Left renal cortex interstitium (tissue), 4 donors: ENCODE measurements at regions not wholly inside any gene's neighbourhood (a gene's known extent, or its start where the extent isn't known, plus 50 kb on each side); places are given as distances from the start of the nearest gene placed in this dataset.
A peak's percentile ranks its signal among the peaks of the same experiment; 100 is the strongest.

Experiments used
- DNase-seq, 4 donors: peaks; one replicate each; pipeline ENCODE4 v3.0.0-alpha.2; 2013; ENCODE audit warnings: low read depth in 4 of 4, low spot score in 2 of 4, missing footprints in 1 of 4

- no peak for DNase-seq
Observed at GRCh38 chr10:111432588-111432987, 355.8 kb downstream of the ADRA2A start.

GRCh38 chr10:111435871-111436270, 359.0 kb downstream of the ADRA2A start:
- DNase-seq = no peak

DNA sequence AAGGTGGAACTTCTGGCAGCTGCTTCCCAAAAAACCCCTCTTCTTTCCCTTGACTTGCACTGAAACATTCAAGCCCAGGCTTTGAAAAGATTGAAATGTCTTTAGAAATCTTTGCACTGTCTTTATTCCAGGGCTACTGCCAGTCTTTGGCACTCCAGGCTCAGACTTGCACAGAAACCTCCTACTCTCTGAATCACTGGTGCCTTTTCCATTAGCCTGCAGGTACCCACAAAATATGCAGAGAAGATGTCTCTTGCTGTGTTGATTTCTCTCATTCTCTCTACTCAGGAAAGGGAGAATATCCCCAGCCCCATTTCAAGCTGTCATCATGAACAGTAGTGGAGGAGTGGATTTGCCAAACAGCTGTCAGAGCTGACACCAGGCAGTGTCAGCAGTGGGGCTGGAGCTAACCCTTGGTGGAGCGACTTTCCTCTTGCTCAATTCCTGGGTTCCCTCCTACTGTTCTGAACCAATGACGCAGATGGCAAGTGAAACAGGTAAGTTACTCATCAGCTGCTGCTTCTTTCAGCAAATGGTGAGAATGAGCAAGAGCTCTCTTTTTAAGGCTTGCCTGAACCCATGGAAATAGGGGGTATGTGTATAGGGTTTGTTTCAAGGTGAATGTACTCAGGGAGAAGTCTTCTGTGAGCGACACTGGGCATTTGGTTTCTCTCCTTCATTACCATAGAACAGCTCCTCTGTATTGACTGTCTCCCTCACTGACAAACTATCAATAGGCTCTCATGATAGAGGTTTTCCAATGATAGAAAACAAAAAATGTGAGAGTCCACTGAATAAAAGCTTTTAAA, 362.4 kb downstream of the ADRA2A start:
- no peak for DNase-seq

DNA sequence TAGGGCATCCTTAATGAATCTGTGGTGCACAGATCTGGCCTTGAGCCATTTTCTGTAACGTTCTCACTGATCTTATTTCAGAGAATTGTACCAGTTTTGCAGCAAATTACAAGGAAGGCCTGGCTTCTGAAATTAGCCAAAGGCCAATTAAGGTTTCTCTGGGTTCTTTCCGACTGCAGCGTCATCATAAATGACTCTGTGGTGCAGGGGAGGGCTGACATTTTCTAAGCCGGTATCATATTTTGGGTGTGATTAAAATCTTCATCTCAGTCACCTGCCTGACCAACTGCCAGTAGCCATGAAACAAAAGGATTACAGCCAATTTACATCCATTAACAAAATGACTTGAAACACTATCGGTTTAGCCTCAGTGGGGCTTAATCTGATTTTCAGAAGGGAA, 363.7 kb downstream of the ADRA2A start:
- no peak for DNase-seq

- no peak for DNase-seq
Observed at GRCh38 chr10:111445667-111446066, 368.8 kb downstream of the ADRA2A start.

- no peak for DNase-seq
Observed at GRCh38 chr10:111446966-111447365, 370.1 kb downstream of the ADRA2A start.

- no peak for DNase-seq
Observed at GRCh38 chr10:111452153-111452552, 375.3 kb downstream of the ADRA2A start.

DNA sequence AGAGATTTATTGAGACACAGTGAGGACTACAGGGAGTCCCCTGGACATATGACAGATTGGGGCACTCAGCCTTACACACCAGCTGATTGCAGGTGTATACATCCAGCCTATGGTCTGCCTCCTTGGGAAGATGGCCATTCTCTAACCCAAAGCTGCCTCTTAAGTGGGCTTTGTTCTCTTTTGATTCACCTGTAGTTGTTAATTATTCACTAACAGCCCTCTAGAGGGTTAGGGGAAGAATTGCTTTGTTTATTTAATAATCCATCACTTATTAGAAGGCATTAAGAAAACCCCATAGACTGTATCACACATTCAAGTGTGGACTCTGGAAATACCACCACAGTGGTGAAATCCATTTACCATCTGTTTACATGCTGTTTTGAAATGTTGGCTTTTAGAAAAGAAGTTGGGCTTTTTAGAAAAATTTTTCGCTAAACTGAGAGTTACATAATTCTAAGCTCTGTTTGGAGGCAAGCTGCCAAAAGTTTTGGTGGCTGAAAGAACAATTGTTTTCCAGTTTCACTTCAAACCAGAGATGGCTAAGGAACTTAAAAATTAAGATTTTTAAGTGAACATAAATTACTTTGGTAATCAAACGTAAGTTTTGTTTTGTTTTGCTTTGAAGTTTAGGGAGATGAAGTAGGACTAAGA, 379.1 kb downstream of the ADRA2A start:
- no peak for DNase-seq

DNA sequence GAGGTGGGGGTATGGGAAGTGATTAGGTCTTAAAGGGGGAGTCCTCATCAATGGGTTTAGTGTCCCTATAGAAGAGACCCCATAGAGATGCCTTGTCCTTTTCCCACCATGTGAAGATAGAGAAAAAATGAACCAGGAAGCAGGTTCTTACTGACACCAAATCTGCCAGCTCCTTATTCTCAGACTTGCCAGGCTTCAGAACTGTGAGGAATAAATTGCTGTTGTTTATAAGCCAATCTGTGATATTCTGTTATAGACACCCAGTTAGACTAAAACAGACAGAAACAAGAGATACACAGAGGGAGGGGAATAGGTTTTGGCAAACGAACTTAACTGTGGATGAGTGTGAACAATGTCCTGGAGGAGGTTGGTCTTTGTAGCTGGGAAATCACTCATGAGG, 381.4 kb downstream of the ADRA2A start:
- no peak for DNase-seq

DNA sequence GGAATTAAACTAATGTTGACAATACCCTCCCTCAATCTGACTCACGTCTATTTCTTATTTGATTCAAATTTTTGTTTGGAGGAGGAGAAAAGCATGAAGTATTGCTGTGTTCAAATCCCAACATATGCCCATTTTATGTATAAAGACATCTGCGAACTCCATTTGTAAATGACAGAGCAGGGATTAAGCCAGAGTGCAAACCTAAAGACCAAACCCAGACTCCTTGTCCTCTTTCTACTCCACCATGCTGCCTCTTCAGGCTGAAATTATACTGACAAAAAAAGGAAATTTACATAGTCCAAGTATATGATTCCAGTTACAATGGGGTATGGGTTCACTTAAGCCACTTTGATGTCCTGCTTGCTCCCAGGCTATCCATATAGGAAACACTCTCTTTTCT, 383.1 kb downstream of the ADRA2A start:
- DNase-seq = no peak

DNA sequence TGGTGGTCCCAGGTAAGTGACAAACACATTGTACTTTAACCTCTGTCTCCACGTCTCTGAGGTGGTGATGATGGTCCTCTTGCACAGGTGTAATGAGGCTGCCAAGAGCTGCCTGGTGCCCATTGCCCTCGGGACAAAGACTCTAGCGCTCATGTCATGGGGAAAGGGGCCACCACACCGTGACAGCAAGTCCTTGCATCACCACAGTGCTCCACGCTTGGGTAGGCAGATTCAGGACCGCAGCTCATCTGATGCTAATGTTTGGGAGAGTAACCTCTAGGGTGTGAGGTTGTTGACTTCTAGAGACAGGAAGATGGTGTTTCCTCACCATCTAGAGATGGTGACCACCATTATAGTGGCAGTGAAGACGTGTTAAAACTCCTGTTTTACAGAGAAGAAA, 395.6 kb downstream of the ADRA2A start:
- DNase-seq = no peak

GRCh38 chr10:111473361-111473760, 396.5 kb downstream of the ADRA2A start:
- DNase-seq = no peak

GRCh38 chr10:111474786-111475185, 398.0 kb downstream of the ADRA2A start:
- DNase-seq = no peak

DNA sequence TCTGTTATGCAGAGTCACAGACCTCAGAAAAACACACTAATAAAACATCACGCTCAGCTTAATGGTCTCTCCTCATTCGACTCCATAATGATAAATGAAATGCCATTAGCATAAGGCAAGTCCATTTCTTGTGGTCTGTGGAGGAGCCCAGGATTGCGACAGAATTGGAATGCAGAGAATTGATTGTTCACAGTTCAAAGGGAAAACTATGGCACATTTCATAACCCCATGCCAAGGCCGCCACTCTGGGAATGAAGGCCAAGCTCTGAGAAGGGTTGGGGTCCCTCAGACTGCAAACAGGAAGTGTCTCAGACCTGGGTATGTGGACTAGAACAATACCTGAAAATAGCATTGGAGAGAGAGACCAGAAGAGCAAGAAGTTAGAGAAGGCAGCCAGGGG, 398.9 kb downstream of the ADRA2A start:
- DNase-seq = no peak

DNA sequence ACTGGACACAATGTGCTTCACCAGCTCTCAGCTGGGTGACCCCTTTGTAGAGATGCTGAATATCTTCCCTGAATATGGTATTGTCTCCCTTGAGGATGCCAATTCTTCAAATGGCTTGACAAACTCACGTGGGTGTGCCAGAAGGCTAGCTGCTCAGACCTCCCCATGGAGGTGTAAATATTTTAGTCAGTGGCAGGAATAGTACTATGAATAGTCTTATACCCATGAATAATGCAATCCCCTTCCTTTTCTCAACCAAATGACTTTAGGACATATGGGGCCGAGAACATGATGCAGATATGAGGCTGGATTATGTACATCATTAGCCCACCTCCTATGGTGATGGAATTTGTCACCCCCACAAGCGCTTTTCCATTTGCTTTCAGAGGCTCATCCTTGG, 401.8 kb downstream of the ADRA2A start:
- no peak for DNase-seq

GRCh38 chr10:111479966-111480365, 403.1 kb downstream of the ADRA2A start:
- no peak for DNase-seq

DNA sequence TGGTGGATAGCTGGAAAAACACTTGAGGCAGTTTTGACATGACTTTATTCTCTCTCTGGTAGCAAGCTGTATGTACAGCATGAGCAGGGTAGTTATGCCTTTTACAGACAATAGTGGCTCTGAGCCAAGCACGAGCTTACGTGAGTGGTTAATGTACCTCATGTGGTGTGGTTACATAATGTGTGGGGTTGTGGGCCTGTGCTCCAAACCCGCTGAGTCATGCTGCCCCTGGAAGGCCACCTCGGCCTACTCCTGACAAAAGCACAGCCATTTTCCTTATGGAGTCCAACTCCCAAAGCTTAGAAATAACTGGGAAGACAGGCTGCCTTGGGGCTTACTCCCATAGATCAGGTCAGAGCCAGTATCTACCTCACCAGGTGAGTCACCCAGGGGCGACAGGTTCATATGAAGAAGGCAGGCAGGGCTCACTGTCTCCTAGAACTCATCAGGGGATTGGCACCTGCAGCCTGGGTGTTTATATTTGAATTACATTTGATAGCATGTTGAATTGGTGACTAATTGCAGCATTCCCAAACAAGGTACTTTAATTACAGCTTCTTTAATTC, 404.5 kb downstream of the ADRA2A start:
- no peak for DNase-seq

DNA sequence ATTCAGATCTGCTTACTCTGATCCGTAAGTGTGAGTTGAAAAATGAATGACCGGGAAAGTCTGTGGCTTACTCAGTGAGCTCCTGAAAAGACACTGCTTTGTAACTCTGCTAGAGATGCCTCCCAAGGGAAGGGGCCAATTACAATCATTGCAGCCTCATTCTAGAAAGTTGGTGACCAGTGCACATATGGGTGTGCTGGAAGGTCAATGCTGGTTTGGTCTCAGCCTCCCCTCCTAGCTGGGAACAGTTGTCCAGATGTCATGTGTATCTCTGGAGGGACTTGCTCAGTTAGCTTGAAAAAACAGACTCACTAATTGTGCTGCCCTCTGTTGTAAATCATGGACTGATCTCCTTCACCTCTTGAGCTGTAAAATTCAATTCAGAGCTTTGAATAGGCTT, 405.0 kb downstream of the ADRA2A start:
- peak; percentile 7 to 29 (median 22) for DNase-seq

GRCh38 chr10:111482621-111483216, 405.9 kb downstream of the ADRA2A start:
- DNase-seq = no peak

- DNase-seq = no peak
Observed at GRCh38 chr10:111485767-111486166, 408.9 kb downstream of the ADRA2A start.

DNA sequence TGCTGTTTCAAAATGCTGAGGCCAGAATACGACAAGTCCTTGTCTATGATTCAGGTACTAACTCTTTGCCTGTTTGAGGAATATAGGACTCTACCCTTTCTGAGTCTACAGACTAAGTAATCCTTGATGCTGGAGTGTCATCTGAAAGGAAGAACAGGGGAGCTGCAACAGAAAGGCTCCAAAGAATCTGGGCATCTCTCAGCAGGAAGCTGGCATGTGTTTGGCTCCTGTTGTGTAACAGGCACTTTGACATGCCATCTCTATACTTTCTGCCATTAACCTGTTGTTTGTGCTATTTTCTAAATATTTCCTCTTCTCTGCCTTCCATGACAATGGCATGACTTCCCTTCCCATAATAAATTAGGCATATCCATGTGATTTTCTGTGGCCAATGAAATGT, 409.5 kb downstream of the ADRA2A start:
- no peak for DNase-seq

- DNase-seq = no peak
Observed at GRCh38 chr10:111488668-111489067, 411.8 kb downstream of the ADRA2A start.
